PC-3 (cell line): ENCODE measurements at regions not wholly inside any gene's neighbourhood (a gene's known extent, or its start where the extent isn't known, plus 50 kb on each side); places are given as distances from the start of the nearest gene placed in this dataset.

Experiments used
- ATAC-seq: fragments of 200-7000 bp; cut with Tn5 transposase; 2 replicates; pipeline ENCODE4 v1.9.1; 2020; ENCODE audit warnings: mild to moderate bottlenecking, moderate library complexity
- BruUV-seq: library from RNA; stranded (reverse); fragments of 400-500 nt; replicated peaks from 2 replicates; lab custom pipeline; 2021; lab: Mats Ljungman, UMichigan
- CTCF ChIA-PET: fragments of 300-600 bp; sonication (Branson Sonifier 250); formaldehyde crosslinking; loops from one replicate; lab custom pipeline; 2022; ENCODE audit warnings: antibody characterized with exemption; lab: Charles Lee
- POLR2A ChIA-PET: fragments of 300-600 bp; sonication (Branson Sonifier 250); formaldehyde crosslinking; loops from one replicate; lab custom pipeline; 2022; ENCODE audit warnings: antibody characterized with exemption; ENCODE audit not compliant: unreplicated experiment; lab: Charles Lee
- DNase-seq: peaks from one replicate; pipeline ENCODE4 v3.0.0-alpha.2; 2015
- H2AFZ ChIP-seq: fragments of 300-600 bp; sonication (generic); 2 replicates; pipeline ENCODE4 v1.6.0; 2016; ENCODE audit warnings: antibody characterized with exemption, low read length
- H3F3A ChIP-seq: fragments of 300-600 bp; sonication (generic); one replicate; pipeline ENCODE4 v1.6.0; 2017; ENCODE audit warnings: antibody characterized with exemption, low read length, control low read depth, mild to moderate bottlenecking; ENCODE audit not compliant: unreplicated experiment
- H3K27ac ChIP-seq: fragments of 300-600 bp; sonication (generic); 2 replicates; pipeline ENCODE4 v1.5.1; 2016; ENCODE audit warnings: mild to moderate bottlenecking, low read length
- H3K27me3 ChIP-seq: fragments of 300-600 bp; sonication (generic); 2 replicates; pipeline ENCODE4 v1.6.1; 2016; ENCODE audit warnings: low read length, mixed read lengths
- H3K36me3 ChIP-seq: fragments of 300-600 bp; sonication (generic); 2 replicates; pipeline ENCODE4 v1.6.1; 2016; ENCODE audit warnings: low read depth, mixed run types, low read length, mixed read lengths
- H3K4me1 ChIP-seq: fragments of 300-600 bp; sonication (generic); 2 replicates; pipeline ENCODE4 v1.5.1; 2016; ENCODE audit warnings: low read length; ENCODE audit not compliant: insufficient read depth
- H3K4me2 ChIP-seq: fragments of 300-600 bp; sonication (generic); 2 replicates; pipeline ENCODE4 v1.6.0; 2016; ENCODE audit warnings: low read length
- H3K4me3 ChIP-seq: fragments of 300-600 bp; sonication (generic); 2 replicates; pipeline ENCODE4 v1.5.1; 2016; ENCODE audit warnings: mild to moderate bottlenecking, low read length, mixed read lengths
- H3K79me2 ChIP-seq: fragments of 300-600 bp; sonication (generic); 2 replicates; pipeline ENCODE4 v1.6.1; 2017; ENCODE audit warnings: low read length, mixed read lengths
- H3K9ac ChIP-seq: fragments of 300-600 bp; sonication (generic); 2 replicates; pipeline ENCODE4 v1.6.0; 2016; ENCODE audit warnings: mild to moderate bottlenecking, low read length
- H3K9me2 ChIP-seq: fragments of 300-600 bp; sonication (generic); replicated peaks from 2 replicates; pipeline ENCODE4 v1.6.1; 2016; ENCODE audit warnings: mixed run types, low read length, mixed read lengths
- H3K9me3 ChIP-seq: fragments of 300-600 bp; sonication (generic); 2 replicates; pipeline ENCODE4 v1.6.1; 2016; ENCODE audit warnings: low read length, mixed read lengths
- H4K20me1 ChIP-seq: fragments of 300-600 bp; sonication (generic); 2 replicates; pipeline ENCODE4 v1.6.1; 2016; ENCODE audit warnings: low read length, mixed read lengths
- EZH2 ChIP-seq: fragments of 300-600 bp; sonication (generic); IDR thresholded peaks from one replicate; pipeline ENCODE4 v1.6.1; 2017; ENCODE audit warnings: antibody characterized with exemption, mild to moderate bottlenecking, low read length; ENCODE audit not compliant: unreplicated experiment
- EZH2phosphoT487 ChIP-seq: fragments of 300-600 bp; sonication (generic); IDR thresholded peaks from 2 replicates; pipeline ENCODE4 v1.6.1; 2018; ENCODE audit warnings: mild to moderate bottlenecking, antibody characterized with exemption, low read length, borderline replicate concordance
- intact Hi-C: fragments of 100-400 bp; cut with micrococcal nuclease; formaldehyde crosslinking; loops from 2 replicates; pipeline ENCODE4 v1.9.0; 2023
- TF ChIP-seq, protein P1 (sequence below): fragments of 300-600 bp; sonication (generic); conservative IDR thresholded peaks from 2 replicates; pipeline ENCODE4 v1.5.1; 2017; ENCODE audit warnings: antibody characterized with exemption, low read depth, mild to moderate bottlenecking, low read length

- Histone ChIP-seq H4K20me1 (no peaks in the 10 kb centered on the region), H3K36me3 (no peaks in the 10 kb centered on the region), H3K4me1 (no peaks in the 10 kb centered on the region), H3F3A (no peaks in the 10 kb centered on the region), H3K9me2 (no peaks in the 10 kb centered on the region), H3K79me2 (no peaks in the 10 kb centered on the region), H3K4me3 (no peak overlapping the region), H2AFZ (no peak overlapping the region), H3K4me2 (no peak overlapping the region), H3K9ac (no peak overlapping the region), H3K9me3 (no peaks in the 10 kb centered on the region), H3K27ac (no peak overlapping the region), H3K27me3 (peaks cover 46% of the 10 kb centered on the region)
- TF ChIP-seq, protein P1, sequence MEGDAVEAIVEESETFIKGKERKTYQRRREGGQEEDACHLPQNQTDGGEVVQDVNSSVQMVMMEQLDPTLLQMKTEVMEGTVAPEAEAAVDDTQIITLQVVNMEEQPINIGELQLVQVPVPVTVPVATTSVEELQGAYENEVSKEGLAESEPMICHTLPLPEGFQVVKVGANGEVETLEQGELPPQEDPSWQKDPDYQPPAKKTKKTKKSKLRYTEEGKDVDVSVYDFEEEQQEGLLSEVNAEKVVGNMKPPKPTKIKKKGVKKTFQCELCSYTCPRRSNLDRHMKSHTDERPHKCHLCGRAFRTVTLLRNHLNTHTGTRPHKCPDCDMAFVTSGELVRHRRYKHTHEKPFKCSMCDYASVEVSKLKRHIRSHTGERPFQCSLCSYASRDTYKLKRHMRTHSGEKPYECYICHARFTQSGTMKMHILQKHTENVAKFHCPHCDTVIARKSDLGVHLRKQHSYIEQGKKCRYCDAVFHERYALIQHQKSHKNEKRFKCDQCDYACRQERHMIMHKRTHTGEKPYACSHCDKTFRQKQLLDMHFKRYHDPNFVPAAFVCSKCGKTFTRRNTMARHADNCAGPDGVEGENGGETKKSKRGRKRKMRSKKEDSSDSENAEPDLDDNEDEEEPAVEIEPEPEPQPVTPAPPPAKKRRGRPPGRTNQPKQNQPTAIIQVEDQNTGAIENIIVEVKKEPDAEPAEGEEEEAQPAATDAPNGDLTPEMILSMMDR: no peak
- no peak for TF ChIP-seq EZH2phosphoT487
- TF ChIP-seq EZH2: no peak
- CTCF ChIA-PET: no interaction called here
- ATAC-seq: no peak
- no TSS peak for BruUV-seq
- DNase-seq: no peak
- intact Hi-C loops: no loop called here
- POLR2A ChIA-PET: no interaction called here
Measured at GRCh38 chr4:3708611-3709010, 57.6 kb upstream of the ADRA2C start.

DNA sequence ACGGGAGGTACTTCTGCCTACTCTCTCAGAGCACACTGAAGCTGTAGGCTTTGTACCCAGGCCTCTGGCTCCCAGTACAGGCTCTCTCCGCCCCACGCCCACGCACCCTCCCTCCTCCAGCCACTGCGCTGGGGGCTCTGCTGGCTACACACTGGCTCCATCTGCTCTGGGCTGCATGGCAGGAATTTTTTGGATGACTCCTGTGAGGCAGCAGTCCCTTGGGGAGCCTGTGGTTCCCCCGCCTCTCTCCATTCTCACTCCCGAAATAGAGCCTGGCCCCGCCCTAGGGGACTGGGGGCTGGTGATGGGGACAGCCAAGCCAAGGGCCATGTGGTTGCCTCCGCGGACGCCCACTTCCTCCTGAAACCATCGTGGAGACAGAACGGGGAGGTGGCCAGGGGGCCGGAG is 58.1 kb upstream of the ADRA2C start:
- Histone ChIP-seq H3K36me3 (no peaks in the 10 kb centered on the region), H3K9me2 (no peaks in the 10 kb centered on the region), H3K79me2 (no peaks in the 10 kb centered on the region), H3K4me3 (no peak overlapping the region), H4K20me1 (no peaks in the 10 kb centered on the region), H2AFZ (no peak overlapping the region), H3K27me3 (peaks cover 51% of the 10 kb centered on the region), H3K4me2 (no peak overlapping the region), H3F3A (no peaks in the 10 kb centered on the region), H3K9ac (no peak overlapping the region), H3K4me1 (no peaks in the 10 kb centered on the region), H3K9me3 (no peaks in the 10 kb centered on the region), H3K27ac (no peak overlapping the region)
- intact Hi-C loops: no loop called here
- BruUV-seq: no TSS peak
- TF ChIP-seq, protein P1: no peak
- no peak for TF ChIP-seq EZH2
- TF ChIP-seq EZH2phosphoT487: no peak
- ChIA-PET POLR2A (no interaction called here), CTCF (no interaction called here)
- ATAC-seq (no peak), DNase-seq (no peak)

DNA sequence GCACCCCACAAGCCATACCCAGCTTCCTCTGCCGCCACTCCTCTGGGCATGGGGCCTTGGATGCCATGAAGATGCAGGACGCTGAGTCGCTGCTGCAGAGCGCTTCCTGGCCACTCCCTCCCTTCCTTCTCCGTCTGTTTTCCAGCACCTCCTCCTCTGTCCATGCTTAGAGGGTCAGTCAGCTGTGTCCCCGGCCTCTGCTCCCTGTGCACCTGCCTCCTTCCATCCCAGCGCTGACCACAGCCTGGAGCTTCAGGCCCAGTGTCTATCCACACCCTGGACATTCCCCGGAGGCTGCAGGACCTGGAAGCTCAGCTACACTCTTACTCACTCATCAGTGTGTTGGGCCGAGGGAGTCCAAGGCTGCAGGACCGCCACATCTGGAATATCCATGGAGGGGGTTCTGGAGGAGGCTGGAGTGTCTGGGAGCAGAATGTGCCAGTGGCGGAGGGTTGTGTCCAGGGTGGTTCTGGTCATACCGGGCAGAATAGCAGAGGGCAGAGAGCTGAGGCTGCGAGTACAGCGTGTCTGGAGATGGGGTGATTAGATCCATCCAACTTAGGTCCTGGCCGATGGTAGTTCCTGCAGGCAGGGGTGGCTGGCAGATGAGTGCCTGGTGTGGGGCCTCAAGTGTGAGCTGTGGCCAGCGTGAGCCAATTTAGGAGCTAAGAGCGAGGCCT is 58.6 kb upstream of the ADRA2C start:
- H4K20me1 ChIP-seq: no peaks in the 10 kb centered on the region
- no peaks in the 10 kb centered on the region for H3K9me2 ChIP-seq
- ChIA-PET POLR2A (no interaction called here), CTCF (no interaction called here)
- intact Hi-C loops: no loop called here
- H3K9me3 ChIP-seq: no peaks in the 10 kb centered on the region
- H2AFZ ChIP-seq: no peak overlapping the region
- no peak overlapping the region for H3K4me2 ChIP-seq
- no peak overlapping the region for H3K27ac ChIP-seq
- H3K4me3 ChIP-seq: no peak overlapping the region
- no peaks in the 10 kb centered on the region for H3K36me3 ChIP-seq
- DNase-seq (no peak), ATAC-seq (no peak)
- peaks cover 55% of the 10 kb centered on the region for H3K27me3 ChIP-seq
- no peaks in the 10 kb centered on the region for H3K4me1 ChIP-seq
- no peaks in the 10 kb centered on the region for H3K79me2 ChIP-seq
- no peaks in the 10 kb centered on the region for H3F3A ChIP-seq
- no peak overlapping the region for H3K9ac ChIP-seq
- TF ChIP-seq EZH2 (no peak), EZH2phosphoT487 (no peak)
- TF ChIP-seq, protein P1: no peak
- no TSS peak for BruUV-seq
